Stimulated activated CD4-positive, alpha-beta T cell treated with anti-CD3 and anti-CD28 coated beads, Interleukin-1b, Interleukin-23, amount 100 ng/mL, for 24 hours (primary cell): ENCODE measurements at regions not wholly inside any gene's neighbourhood (a gene's known extent, or its start where the extent isn't known, plus 50 kb on each side); places are given as distances from the start of the nearest gene placed in this dataset.
"Not testable (repeated sequence)": the region's sequence is repeated elsewhere in the genome, so short reads cannot be mapped to it uniquely, and the experiment has no call there.

Experiments used
- DNase-seq, 4 experiments: peaks; one replicate each; pipeline ENCODE4 v3.0.0-alpha.2; 2020; ENCODE audit warnings: low read depth in 4 of 4, low spot score in 1 of 4

DNA sequence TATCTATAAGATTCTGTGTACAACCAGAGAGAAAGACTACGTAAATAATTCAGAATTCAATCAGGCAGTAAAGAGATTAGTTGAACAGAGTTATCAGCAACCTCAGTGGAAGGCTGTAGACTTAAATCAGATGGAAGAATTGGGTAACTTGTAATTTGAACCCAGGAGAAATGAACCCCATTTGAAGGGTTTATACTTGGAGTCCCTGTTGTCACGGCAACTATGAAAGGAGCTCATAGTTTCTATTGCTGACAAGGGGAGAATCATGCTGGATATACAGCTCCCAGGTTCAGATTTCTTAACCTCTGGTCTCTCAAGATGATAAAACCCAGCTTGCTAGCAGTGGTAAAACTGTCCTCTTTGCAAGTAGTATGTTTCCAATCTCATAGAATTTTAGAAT, 54.4 kb upstream of the BMP4 start:
- DNase-seq: no peak

DNA sequence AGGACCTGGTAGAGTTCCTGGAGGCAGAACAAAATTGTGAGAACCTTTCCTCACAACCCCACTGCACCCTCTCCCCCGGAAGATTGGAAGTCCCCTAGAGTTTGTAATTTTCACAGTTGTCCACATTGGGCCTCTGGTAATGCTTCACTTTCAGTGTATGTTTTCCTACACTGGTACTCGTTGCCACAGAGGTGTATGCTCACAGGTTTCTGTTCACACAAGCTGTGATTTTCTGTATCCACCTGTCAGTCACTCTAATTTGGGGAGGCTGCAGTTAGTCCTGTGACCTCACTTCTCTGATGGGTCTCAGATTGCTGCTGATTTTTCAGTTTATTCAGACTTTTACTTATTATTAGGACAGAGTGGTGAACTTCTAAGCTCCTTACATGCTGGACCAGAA, 66.4 kb upstream of the BMP4 start:
- no peak for DNase-seq

DNA sequence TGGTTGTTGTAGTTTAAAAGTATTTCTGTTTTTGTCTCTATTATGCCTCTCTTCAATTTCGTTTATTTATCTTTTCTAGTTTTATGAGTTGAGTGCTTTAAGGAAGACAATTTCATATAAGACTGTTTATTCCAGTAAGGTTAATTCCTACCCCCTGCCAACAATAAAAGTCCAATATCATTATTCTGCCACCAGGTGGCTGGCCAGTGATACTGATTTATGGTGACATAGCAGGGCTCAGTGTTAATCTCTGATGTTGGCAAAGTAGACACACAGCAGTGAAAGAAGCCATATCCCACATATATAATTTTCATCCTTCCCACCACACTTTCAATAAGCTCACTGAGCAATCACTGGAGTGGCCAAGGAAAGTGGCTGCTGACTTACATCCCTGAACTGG, 69.0 kb upstream of the BMP4 start:
- no peak for DNase-seq

DNA sequence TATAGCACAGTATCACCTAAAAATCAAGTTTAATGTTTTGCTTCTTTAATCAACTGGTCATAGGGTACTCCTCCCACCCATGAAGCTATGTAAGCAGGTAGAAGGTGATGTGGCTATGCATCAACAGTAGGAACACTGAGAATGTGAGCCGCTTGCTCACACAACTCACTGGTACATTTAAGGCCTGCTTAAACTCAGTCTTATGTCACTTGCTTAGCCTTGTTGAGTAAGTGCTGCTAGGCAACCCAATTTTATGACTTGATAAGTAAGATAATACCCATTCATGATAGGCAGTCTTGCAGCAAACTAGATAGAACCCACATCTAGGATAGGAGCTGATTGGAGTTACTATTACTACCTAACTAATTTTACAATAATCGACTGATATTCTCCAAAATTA, 70.0 kb upstream of the BMP4 start:
- DNase-seq: no peak

DNA sequence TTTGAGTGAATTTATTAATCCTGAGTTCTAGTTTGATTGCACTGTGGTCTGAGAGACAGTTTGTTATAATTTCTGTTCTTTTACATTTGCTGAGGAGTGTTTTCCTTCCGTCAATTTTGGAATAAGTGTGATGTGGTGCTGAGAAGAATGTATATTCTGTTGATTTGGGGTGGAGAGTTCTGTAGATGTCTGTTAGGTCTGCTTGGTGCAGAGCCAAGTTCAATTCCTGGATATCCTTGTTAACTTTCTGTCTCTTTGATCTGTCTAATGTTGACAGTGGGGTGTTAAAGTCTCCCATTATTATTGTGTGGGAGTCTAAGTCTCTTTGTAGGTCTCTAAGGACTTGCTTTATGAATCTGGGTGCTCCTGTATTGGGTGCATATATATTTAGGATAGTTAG, 74.4 kb upstream of the BMP4 start:
- DNase-seq: not testable (repeated sequence)

DNA sequence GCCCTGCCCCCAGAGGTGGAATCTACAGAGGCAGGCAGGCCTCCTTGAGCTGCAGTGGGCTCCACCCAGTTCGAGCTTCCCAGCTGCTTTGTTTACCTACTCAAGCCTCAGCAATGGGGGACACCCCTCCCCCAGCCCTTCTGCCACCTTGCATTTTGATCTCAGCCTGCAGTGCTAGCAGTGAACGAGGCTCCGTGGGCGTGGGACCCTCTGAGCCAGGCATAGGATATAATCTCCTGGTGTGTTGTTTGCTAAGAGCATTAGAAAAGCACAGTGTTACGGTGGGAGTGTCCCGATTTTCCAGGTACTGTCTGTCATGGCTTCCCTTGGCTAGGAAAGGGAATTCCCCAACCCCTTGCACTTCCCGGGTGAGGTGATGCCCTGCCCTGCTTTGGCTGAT, 76.7 kb upstream of the BMP4 start:
- DNase-seq: not testable (repeated sequence)

DNA sequence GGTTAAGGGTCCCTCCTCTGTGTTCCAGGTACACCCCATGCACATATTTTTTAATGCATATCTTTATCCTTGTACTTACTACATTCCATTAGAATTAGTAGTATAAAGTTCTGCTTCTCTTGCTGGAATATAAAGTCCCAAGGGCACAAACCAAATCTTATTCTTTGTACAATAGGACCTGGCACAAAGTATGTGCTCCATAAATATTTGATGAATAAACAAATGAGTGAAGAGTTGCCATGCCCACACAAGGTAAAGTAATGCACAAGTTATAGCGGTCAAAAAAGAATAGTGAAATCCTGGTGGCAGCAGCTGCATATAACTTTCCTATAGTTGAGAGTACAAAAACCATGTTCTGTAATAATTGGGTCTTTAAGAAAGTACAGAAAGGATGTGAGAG, 82.1 kb upstream of the BMP4 start:
- no peak for DNase-seq

DNA sequence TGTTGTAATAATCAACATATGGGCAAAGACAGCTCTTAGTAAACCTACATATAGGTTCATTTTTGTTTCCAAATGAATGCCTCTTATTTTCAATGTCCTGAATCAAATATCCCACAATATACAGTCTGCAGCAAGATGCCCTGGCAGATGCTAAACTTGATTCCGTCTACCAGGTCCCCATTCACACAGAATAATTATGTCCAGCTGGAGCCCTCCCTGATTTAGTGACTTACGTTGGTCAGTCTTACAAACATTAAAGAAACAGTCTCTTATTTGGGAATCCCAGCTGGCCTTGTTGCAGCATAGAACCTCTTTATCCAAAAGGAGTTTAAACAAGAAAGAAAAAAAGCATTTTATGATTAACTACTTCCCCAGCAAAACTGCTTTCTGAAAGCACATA, 82.7 kb upstream of the BMP4 start:
- no peak for DNase-seq

DNA sequence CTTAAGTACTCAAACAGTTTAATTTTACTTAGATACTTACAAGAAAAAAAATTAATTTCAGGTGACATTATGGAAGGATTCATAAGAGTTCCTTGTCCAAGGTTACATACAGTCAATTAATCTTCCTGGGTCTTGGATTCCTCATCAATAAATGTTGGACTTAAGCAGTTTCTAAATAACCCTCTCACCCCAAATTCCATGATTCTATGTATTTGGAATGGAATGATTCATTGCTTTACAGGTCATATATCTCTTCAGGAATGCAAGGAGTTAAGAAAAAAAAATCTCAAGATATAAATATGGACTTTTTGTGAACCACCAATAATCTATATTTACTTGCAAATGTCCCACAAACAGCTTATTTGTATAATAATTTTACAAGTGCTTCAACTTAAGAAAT, 84.2 kb upstream of the BMP4 start:
- no peak for DNase-seq

DNA sequence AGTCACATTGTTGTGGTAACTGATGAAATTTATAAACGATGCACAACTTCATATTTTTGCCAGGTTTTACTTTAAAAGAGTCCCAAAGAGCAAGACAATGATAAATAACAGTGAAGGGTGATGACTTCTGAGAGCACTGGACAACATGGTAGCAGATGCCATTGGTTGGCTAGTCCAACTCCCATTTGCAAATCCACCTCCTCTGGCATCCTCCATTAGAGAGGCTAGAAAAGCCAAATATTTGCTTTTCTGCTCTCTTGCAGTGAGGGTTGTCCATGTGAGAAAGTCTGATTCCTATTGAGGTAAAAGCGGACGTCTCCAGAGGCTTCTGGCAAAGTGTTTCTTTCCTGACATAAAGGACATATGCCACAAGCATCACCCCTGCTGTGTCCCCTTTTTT, 89.6 kb upstream of the BMP4 start:
- DNase-seq: no peak

DNA sequence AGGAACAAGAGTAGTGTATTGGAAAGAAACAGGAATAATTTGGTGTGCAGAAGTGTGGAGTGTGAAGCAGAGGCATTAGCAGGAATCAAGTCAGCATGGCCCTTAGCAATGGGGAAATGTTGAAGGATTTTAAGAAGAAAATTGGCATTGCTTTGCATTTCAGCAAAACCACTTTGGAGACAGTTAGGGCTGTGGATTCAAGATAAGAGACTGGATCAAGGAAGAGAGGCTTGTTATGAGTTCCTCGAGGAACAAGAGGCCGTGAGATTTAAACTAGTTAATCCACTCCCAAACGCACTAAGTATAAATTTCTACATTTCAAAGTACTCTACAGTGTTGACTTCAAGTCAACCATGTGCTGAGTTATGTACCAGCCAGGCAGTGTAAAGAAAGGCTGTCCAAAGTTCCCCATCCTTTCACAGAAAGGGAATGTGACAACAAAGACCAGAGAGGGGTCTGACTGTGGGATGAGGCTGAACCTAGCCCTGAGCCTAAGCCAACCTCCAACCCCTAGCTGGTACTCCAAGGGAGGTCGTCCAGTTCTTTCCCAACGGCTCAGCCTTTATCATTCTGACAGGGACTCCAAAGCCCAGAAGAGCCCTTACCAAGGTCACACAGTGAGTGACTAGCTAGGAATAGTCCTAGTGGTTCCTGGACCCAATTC, 91.2 kb upstream of the BMP4 start:
- DNase-seq: no peak

DNA sequence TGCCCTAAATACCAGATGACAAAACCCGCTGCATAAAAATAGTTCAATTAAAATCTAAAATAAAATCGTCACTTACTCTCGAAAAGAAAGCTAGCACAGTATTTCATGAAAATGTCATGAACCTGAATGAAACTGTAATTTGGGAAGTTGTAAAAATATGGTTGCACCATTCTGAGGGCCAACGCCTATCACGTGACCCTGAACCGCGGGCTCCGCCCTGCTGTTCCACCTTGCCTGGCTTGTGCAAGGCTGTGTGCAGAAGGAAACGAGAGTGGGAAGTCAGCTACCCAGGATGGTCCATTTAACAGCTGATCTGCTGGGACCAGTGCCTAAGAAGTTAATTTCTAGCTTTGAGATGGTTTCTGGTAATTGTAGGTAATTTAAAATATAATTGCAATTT, 91.7 kb upstream of the BMP4 start:
- no peak for DNase-seq

DNA sequence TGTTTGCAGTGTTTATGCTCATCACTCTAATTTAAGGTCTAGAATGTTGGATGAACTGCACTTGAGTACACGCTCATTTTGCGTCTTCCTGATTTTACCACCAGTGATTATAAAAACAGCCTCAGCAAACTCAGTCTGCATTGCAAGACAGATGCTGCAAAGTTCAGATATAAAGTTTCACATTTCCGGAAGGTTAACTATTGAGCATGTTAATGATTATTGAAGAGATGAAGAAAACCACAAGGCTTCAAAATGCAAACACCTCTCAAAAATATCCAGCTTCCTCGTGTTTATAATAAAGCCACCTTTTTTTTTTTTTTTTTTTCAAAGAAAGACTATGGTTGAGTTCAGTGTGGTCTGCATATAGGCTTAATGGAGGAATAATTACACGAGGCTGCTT, 92.1 kb upstream of the BMP4 start:
- DNase-seq: no peak

DNA sequence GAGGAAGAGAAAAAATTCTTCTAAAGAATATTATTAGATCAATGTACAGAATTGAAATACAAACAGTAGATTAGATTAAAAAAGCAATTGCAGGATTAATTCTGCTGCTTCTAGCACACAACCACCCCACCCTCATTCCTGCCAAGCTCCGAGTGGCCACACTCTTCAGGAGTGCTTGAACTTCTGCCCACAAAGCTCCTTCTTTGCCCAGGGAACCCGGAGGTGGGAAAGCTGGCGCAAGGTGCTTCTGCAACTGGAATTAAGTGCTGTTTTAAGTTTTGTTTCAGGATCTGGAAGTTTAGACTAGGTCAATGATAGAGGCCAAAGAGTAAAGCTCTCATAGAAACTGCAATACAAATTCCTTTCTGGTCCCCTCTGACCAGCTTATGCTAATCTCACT, 94.1 kb upstream of the BMP4 start:
- no peak for DNase-seq

DNA sequence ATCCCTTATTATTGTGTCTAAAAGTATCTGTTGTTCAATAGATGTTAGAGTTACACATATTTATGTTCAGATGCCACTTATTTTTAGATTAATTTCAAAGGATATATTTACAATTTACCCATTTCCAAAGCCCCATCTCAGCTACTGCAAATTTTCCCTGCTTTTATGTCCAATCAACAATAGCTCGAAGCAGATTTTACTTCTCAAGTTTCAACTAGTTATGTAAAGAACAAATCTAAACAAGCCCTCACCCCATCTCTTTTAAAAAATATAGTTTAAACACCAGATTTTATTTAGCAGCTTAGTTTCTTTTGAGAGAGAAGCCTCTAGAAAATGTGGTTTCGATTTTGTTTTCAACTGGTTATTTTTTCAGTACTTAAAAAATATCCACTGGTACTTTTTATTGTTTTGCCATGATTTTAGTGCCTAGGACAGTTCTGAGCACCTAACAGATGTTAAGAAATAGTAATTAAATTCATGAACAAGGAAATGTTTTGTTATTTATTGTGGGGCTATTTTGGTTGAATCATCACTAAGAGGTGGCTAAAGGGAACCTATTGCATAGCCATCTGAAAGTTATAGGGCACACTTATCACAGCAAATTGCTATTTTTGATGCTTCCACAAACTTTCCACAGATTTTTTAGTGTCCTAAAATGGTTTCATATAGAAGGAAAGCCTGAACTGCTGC, 96.2 kb upstream of the BMP4 start:
- no peak for DNase-seq

DNA sequence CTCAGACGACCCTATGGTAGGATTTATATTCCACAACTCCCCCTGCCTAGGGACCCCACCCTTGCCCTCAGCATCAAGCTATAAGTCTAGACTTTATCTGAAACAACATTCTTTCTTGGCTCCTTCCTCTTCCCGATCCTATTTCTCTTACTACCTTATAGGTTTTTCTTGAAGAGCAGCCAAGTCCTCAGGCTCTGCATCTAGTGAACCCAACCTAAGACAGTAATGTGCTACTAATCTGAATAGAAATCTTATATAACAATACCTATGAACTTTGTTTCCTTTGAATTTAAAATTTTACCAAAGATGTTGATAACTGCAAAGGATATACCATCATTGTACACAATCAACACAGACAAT, 96.7 kb upstream of the BMP4 start:
- no peak for DNase-seq

DNA sequence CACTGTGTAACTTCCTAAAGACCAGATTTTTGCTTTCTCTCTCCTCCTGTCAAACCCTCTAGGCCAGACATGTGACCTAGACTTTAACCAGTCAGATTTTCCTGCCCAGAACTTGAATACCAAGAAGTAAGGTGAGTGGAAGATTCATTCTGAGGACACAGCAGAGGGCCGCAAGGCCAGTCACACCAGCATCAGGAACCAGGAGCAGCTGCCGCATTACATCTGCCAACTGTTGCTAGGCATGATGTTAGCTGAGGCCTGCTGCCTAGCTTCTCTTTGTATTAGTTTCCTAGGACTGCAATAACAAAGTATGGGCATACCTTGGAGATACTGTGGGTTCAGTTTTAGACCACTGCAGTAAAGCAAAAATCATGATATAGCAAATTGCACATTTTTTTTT, 101.9 kb upstream of the BMP4 start:
- DNase-seq: no peak

DNA sequence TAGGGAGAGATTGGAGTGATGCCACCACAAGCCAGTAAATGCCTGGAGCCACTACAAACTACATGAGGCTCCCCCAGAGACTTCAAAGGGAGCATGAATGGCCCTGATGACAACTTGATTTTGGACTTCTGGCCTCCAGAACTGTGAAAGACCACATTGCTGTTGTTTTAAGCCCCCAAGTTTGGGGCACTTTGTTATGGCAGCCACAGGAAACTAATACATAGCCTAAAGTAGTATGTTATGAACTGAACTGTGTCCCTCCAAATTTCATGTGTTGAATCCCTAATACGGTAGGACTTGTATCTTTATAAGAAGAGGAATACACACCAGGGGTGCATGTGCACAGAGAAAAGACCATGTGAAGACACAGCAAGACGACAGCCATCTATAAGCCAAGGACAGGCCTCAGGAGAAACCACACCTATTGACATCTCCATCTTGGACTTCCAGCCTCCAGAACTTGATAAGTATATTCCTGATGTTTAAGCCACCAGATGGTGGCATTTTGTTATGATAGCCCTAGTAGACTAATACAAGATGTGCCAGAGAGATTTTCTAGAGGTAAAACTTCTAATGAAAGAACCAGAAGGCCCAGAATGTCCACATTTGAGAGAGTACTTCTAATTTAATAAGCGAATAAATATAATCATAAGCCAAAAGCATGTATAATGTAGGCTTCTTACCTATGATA, 127.1 kb upstream of the BMP4 start:
- no peak for DNase-seq

DNA sequence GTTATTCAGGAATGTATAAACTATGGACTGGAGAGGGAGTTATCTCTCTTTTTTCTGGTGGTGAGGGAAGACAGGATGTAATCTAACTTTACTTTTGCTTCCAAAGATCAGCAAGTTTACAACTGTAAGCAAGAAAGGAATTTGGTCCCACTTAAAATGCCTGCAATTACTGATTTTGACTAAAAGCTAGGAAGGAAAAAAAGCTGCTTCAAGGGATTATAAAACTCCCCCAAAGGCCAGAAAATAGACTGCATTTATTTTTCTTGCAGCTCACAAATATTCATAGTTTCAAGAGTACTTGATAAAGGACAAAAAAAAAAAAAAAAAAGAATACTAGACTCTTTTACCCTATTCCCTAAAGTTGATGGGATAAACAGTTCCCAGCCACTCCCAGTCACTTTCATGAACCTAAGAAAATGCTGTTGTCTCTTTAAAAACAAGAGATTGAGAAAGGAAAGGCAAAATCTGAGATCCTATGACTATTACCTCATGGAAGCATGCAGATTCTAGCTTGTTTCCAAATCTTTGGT, 128.7 kb upstream of the BMP4 start:
- no peak for DNase-seq

DNA sequence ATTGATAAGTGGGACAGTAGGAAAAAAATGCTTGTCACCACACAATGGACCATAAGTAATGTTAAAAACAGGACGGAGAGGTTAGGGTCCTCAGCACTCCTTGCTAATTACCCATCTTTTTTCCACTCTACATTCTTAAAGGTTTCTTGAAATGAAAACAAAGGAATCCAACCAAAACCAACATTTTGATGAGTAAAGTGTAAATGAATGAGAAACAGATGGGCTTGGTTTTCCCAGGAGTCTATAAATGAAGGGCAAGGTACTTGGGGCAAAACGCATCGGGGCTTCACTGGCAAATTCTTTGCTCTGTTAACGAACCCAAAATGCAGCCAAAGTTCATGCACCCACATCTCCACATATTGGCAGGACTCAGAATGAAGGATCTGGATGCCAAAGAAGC, 129.2 kb upstream of the BMP4 start:
- no peak for DNase-seq

DNA sequence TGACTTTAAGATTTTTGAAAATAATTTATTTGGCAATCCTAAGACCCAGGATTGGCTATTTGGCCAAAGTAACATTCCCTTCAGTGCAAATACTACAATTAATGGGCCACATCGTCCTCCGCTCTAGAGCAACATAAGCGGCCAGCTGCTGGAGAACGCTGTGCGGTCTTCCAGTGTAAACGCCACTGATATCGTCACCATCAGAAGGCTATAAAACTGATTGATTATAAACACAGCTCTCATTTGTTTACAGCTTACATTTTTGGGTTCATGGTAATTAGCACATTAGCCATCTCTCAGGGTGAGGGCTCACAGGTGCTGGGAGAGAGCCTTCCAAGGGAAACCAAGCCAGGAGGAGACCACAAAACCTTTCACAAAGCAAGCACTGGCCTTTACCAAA, 130.1 kb upstream of the BMP4 start:
- no peak for DNase-seq

DNA sequence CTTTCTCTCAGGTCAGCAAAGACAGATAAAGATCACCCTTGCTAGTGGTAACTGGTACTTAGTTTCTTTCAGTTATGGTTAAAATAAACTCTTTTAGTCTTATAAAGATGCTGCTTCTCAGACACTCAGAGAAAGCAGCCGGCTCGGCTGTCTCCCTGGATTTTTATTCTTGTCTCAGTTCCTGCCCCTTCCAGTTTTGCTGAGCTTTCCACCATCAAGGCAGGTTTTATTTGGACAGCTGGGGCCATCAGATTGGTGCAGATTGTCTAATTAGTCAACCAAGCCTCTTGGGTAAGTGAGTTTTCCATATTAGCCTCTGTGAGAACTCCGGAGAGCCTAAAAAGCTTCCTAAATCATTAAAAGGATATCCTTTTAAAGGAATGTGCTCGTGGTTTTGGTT, 130.8 kb upstream of the BMP4 start:
- DNase-seq: no peak

DNA sequence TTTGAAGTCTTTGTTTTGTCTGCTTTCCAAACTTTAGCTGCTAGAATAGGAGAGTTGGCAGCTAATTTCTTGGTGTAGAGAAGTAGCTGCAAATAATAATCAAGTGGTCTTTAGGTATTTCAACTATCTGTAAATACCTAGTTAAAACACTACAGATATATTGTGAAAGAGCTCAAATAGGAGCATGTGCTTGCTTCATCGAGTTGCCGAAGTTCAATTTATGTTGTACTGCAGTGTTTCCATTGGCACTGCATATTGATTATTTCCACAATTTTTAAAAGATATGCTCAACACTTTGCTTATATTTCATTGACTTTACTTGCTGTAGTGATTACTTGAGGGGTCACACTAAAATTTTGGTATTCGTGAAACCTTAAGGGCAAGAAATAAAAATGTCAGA, 131.6 kb upstream of the BMP4 start:
- DNase-seq: no peak
